SU-DHL-6 (cell line): ENCODE measurements at regions not wholly inside any gene's neighbourhood (a gene's known extent, or its start where the extent isn't known, plus 50 kb on each side); places are given as distances from the start of the nearest gene placed in this dataset.

ENCODE experiments used
- EZH2phosphoT487 ChIP-seq: fragments of 200-600 bp; sonication (generic), shearing (Covaris generic); conservative IDR thresholded peaks from 2 replicates; pipeline ENCODE4 v1.6.1; 2018; ENCODE audit warnings: mild to moderate bottlenecking, antibody characterized with exemption, low read length, moderate library complexity, mixed read lengths
- TF ChIP-seq, protein P1 (sequence below): fragments of 200-600 bp; sonication (generic); IDR thresholded peaks from one replicate; pipeline ENCODE4 v1.5.1; 2017; ENCODE audit warnings: antibody characterized with exemption, mild to moderate bottlenecking, low read length, moderate library complexity; ENCODE audit not compliant: insufficient read depth, poor library complexity, severe bottlenecking

- TF ChIP-seq, protein P1, sequence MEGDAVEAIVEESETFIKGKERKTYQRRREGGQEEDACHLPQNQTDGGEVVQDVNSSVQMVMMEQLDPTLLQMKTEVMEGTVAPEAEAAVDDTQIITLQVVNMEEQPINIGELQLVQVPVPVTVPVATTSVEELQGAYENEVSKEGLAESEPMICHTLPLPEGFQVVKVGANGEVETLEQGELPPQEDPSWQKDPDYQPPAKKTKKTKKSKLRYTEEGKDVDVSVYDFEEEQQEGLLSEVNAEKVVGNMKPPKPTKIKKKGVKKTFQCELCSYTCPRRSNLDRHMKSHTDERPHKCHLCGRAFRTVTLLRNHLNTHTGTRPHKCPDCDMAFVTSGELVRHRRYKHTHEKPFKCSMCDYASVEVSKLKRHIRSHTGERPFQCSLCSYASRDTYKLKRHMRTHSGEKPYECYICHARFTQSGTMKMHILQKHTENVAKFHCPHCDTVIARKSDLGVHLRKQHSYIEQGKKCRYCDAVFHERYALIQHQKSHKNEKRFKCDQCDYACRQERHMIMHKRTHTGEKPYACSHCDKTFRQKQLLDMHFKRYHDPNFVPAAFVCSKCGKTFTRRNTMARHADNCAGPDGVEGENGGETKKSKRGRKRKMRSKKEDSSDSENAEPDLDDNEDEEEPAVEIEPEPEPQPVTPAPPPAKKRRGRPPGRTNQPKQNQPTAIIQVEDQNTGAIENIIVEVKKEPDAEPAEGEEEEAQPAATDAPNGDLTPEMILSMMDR = no peak
- TF ChIP-seq EZH2phosphoT487 = no peak
These were observed 399.8 kb downstream of the GRB14 start for GRCh38 chr2:164221473-164221872.
